HepG2 (cell line): ENCODE measurements at regions not wholly inside any gene's neighbourhood (a gene's known extent, or its start where the extent isn't known, plus 50 kb on each side); places are given as distances from the start of the nearest gene placed in this dataset.

Experiments
- ATAC-seq: fragments of 200-7000 bp; cut with Tn5 transposase; 3 replicates; pipeline ENCODE4 v1.9.1; 2020; ENCODE audit warnings: mild to moderate bottlenecking, moderate library complexity
- BruUV-seq: library from RNA; stranded (reverse); fragments of 400-500 nt; replicated peaks from 2 replicates; lab custom pipeline; 2021; lab: Mats Ljungman, UMichigan
- CTCF ChIA-PET: fragments of 300-600 bp; formaldehyde crosslinking; extraction: SDS; loops from one replicate; lab custom pipeline; 2021; ENCODE audit warnings: low total read pairs, inconsistent platforms, low intra/inter-chr PET ratio; lab: Yijun Ruan, JAX
- POLR2A ChIA-PET: fragments of 350-600 bp; sonication (Branson Sonifier 250); formaldehyde crosslinking; loops from one replicate; lab custom pipeline; 2020; ENCODE audit warnings: antibody characterized with exemption, inconsistent platforms; lab: Yijun Ruan, JAX
- DNase-seq: peaks from one replicate; pipeline ENCODE4 v3.0.0-alpha.2; 2015; ENCODE audit warnings: low spot score
- FAIRE-seq: peaks from 3 replicates; lab custom pipeline; 2011; peaks lifted over from hg19 to GRCh38; lab: Jason Lieb, UNC
- H2AFZ ChIP-seq: one replicate; pipeline ENCODE4 v1.6.1; 2011; ENCODE audit warnings: low read length, inconsistent platforms
- H3K27ac ChIP-seq: fragments of 300-600 bp; 3 replicates; pipeline ENCODE4 v1.8.0; 2011; ENCODE audit warnings: mixed run types, mild to moderate bottlenecking, mixed read lengths, low read length, inconsistent platforms; ENCODE audit not compliant: insufficient read depth; ENCODE audit errors: extremely low read length
- H3K27me3 ChIP-seq, 2 experiments: fragments of 200-600 bp in 1 of 2; 2 replicates in 1 of 2; 3 replicates in 1 of 2; pipeline versions ENCODE4 v1.6.0 to v1.8.0; 2011; ENCODE audit warnings: low read length in 2 of 2, mild to moderate bottlenecking in 2 of 2, moderate library complexity in 2 of 2, inconsistent platforms in 1 of 2; ENCODE audit not compliant: insufficient read depth in 2 of 2, control insufficient read depth in 1 of 2
- H3K36me3 ChIP-seq, 2 experiments: fragments of 200-600 bp in 1 of 2; replicated peaks in 1 of 2; 2 replicates in 1 of 2; 3 replicates in 1 of 2; pipeline versions ENCODE4 v1.5.1 to v1.8.0; 2011; ENCODE audit warnings: low read length in 2 of 2, inconsistent platforms in 1 of 2; ENCODE audit not compliant: insufficient read depth in 2 of 2, control insufficient read depth in 1 of 2
- H3K4me1 ChIP-seq: 2 replicates; pipeline ENCODE4 v1.5.1; 2012; ENCODE audit warnings: low read length, inconsistent platforms; ENCODE audit not compliant: insufficient read depth
- H3K4me2 ChIP-seq: 2 replicates; pipeline ENCODE4 v1.6.0; 2011; ENCODE audit warnings: low read depth, low read length, inconsistent platforms
- H3K4me3 ChIP-seq, 3 experiments: fragments of 200-600 bp in 1 of 3; sonication (generic), shearing (Covaris generic) in 1 of 3; replicated peaks in 1 of 3; 2 replicates each; pipeline ENCODE4 v1.5.1; 2011 to 2016; ENCODE audit warnings: low read length in 3 of 3, inconsistent platforms in 2 of 3, low read depth in 2 of 3, mild to moderate bottlenecking in 2 of 3, control low read depth in 1 of 3, mixed read lengths in 1 of 3; ENCODE audit not compliant: insufficient read depth in 1 of 3
- H3K79me2 ChIP-seq: one replicate; pipeline ENCODE4 v1.6.1; 2011; ENCODE audit warnings: low read length, inconsistent platforms; ENCODE audit not compliant: insufficient read depth
- H3K9ac ChIP-seq: 2 replicates; pipeline ENCODE4 v1.6.0; 2011; ENCODE audit warnings: mild to moderate bottlenecking, low read depth, low read length, inconsistent platforms; ENCODE audit not compliant: insufficient read depth
- H3K9me3 ChIP-seq: 2 replicates; pipeline ENCODE4 v1.5.1; 2012; ENCODE audit warnings: mild to moderate bottlenecking, low read length
- H4K20me1 ChIP-seq: 2 replicates; pipeline ENCODE4 v1.6.0; 2011; ENCODE audit warnings: inconsistent platforms, mild to moderate bottlenecking, low read length, moderate library complexity; ENCODE audit not compliant: insufficient read depth
- AGO2 ChIP-seq: fragments of 200-400 bp; formaldehyde crosslinking; optimal IDR thresholded peaks from 2 replicates; pipeline ENCODE3; 2017; ENCODE audit warnings: mild to moderate bottlenecking, low read depth, low read length, moderate library complexity
- ISX ChIP-seq: sonication (generic); formaldehyde crosslinking; conservative IDR thresholded peaks from 2 replicates; pipeline ENCODE4 v1.5.0; 2020; ENCODE audit warnings: missing genetic modification reagents
- KLF11 ChIP-seq: IDR thresholded peaks from 2 replicates; pipeline ENCODE4 v1.6.1; 2016; ENCODE audit warnings: missing compliant biosample characterization
- NCOA5 ChIP-seq: sonication (generic); formaldehyde crosslinking; IDR thresholded peaks from 2 replicates; pipeline ENCODE4 v1.4.0; 2020; ENCODE audit warnings: missing genetic modification reagents
- RBFOX2 ChIP-seq: fragments of 200-400 bp; formaldehyde crosslinking; IDR thresholded peaks from 2 replicates; pipeline ENCODE4 v1.6.1; 2017; ENCODE audit warnings: low read depth, mild to moderate bottlenecking, low read length
- SSRP1 ChIP-seq: IDR thresholded peaks from 2 replicates; pipeline ENCODE4 v1.6.1; 2016; ENCODE audit warnings: control low read depth
- ZNF44 ChIP-seq: sonication (generic); formaldehyde crosslinking; IDR thresholded peaks from 2 replicates; pipeline ENCODE4 v1.5.1; 2020; ENCODE audit warnings: mild to moderate bottlenecking, missing genetic modification reagents
- ZNF660 ChIP-seq: sonication (generic); formaldehyde crosslinking; IDR thresholded peaks from 2 replicates; pipeline ENCODE4 v1.5.1; 2020; ENCODE audit warnings: mild to moderate bottlenecking, low read depth, missing genetic modification reagents, borderline replicate concordance
- ZNF766 ChIP-seq: sonication (generic); formaldehyde crosslinking; IDR thresholded peaks from 2 replicates; pipeline ENCODE4 v1.5.0; 2020; ENCODE audit warnings: missing genetic modification reagents, borderline replicate concordance
- ZNF773 ChIP-seq: sonication (generic); formaldehyde crosslinking; IDR thresholded peaks from 2 replicates; pipeline ENCODE4 v1.4.0; 2020; ENCODE audit warnings: missing genetic modification reagents, borderline replicate concordance
- ZNF780A ChIP-seq: sonication (generic); formaldehyde crosslinking; IDR thresholded peaks from 2 replicates; pipeline ENCODE4 v1.8.0; 2022; ENCODE audit warnings: mild to moderate bottlenecking, missing genetic modification reagents, moderate library complexity
- ZNF790 ChIP-seq: sonication (generic); formaldehyde crosslinking; IDR thresholded peaks from 2 replicates; pipeline ENCODE4 v1.8.0; 2022; ENCODE audit warnings: missing genetic modification reagents, mild to moderate bottlenecking, borderline replicate concordance
- WGBS: methylation state at CpG from one replicate; pipeline ENCODE4 v1.1.6; 2017; ENCODE audit warnings: low lambda C conversion rate; 5-methylcytosine and 5-hydroxymethylcytosine counted together
- in situ Hi-C: cut with HindIII; loops from 2 replicates; pipeline ENCODE4 v1.10.0; 2017; ENCODE audit warnings: low pct_unique_long_range_greater_than_20kb; ENCODE audit not compliant: extremely low pct_ligation_motif_present
- intact Hi-C: fragments of 100-400 bp; cut with micrococcal nuclease; formaldehyde crosslinking; loops from one replicate; pipeline ENCODE4 v1.10.0; 2022; ENCODE audit not compliant: unreplicated experiment
- TF ChIP-seq, protein P1 (sequence below): sonication (generic); formaldehyde crosslinking; IDR thresholded peaks from 2 replicates; pipeline ENCODE4 v1.4.0; 2020; ENCODE audit warnings: missing genetic modification reagents, mild to moderate bottlenecking, borderline replicate concordance
- TF ChIP-seq, protein P2 (sequence below): sonication (generic); formaldehyde crosslinking; IDR thresholded peaks from 2 replicates; pipeline ENCODE4 v1.4.0; 2020; ENCODE audit warnings: mild to moderate bottlenecking, missing genetic modification reagents
- TF ChIP-seq, protein P3 (sequence below): IDR thresholded peaks from 2 replicates; pipeline ENCODE4 v1.6.1; 2016; ENCODE audit warnings: low read depth
- TF ChIP-seq, protein P4 (sequence below): IDR thresholded peaks from 2 replicates; pipeline ENCODE4 v1.6.1; 2016; ENCODE audit warnings: control low read depth
- TF ChIP-seq, protein P5 (sequence below): IDR thresholded peaks from 2 replicates; pipeline ENCODE4 v1.6.1; 2016

DNA sequence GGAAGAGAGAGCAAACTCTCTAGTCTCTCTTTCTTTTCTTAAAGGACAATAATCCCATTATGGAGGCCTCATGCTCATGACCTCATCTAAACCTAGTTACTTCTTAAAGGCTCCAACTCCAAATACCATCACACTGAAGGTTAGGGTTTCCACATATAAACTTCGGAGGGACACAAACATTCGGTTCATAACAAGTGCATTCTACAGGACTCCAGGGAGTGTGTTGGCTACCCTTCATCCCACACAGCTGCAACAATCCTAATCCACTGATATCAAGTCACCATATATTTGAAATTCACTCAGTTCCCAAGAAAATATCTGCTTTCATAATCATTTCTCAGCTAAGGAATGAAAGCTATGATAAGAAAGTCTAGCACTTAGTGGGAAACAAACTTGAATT, 265.9 kb upstream of the PLEKHG7 start:
- intact Hi-C loops (no loop called here), in situ Hi-C loops (no loop called here)
- H3K4me2 ChIP-seq = no peak overlapping the region
- TF ChIP-seq, protein P1, sequence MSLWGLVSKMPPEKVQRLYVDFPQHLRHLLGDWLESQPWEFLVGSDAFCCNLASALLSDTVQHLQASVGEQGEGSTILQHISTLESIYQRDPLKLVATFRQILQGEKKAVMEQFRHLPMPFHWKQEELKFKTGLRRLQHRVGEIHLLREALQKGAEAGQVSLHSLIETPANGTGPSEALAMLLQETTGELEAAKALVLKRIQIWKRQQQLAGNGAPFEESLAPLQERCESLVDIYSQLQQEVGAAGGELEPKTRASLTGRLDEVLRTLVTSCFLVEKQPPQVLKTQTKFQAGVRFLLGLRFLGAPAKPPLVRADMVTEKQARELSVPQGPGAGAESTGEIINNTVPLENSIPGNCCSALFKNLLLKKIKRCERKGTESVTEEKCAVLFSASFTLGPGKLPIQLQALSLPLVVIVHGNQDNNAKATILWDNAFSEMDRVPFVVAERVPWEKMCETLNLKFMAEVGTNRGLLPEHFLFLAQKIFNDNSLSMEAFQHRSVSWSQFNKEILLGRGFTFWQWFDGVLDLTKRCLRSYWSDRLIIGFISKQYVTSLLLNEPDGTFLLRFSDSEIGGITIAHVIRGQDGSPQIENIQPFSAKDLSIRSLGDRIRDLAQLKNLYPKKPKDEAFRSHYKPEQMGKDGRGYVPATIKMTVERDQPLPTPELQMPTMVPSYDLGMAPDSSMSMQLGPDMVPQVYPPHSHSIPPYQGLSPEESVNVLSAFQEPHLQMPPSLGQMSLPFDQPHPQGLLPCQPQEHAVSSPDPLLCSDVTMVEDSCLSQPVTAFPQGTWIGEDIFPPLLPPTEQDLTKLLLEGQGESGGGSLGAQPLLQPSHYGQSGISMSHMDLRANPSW (CRISPR knock-in tag) = no peak
- TF ChIP-seq RBFOX2 = no peak
- TF ChIP-seq, protein P2, sequence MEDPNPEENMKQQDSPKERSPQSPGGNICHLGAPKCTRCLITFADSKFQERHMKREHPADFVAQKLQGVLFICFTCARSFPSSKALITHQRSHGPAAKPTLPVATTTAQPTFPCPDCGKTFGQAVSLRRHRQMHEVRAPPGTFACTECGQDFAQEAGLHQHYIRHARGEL (CRISPR knock-in tag) = no peak
- TF ChIP-seq, protein P3, sequence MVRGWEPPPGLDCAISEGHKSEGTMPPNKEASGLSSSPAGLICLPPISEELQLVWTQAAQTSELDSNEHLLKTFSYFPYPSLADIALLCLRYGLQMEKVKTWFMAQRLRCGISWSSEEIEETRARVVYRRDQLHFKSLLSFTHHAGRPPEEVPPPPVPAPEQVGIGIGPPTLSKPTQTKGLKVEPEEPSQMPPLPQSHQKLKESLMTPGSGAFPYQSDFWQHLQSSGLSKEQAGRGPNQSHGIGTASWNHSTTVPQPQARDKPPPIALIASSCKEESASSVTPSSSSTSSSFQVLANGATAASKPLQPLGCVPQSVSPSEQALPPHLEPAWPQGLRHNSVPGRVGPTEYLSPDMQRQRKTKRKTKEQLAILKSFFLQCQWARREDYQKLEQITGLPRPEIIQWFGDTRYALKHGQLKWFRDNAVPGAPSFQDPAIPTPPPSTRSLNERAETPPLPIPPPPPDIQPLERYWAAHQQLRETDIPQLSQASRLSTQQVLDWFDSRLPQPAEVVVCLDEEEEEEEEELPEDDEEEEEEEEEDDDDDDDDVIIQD (CRISPR knock-in tag) = no peak
- TF ChIP-seq ZNF773 = no peak
- TF ChIP-seq AGO2 = no peak
- TF ChIP-seq, protein P4, sequence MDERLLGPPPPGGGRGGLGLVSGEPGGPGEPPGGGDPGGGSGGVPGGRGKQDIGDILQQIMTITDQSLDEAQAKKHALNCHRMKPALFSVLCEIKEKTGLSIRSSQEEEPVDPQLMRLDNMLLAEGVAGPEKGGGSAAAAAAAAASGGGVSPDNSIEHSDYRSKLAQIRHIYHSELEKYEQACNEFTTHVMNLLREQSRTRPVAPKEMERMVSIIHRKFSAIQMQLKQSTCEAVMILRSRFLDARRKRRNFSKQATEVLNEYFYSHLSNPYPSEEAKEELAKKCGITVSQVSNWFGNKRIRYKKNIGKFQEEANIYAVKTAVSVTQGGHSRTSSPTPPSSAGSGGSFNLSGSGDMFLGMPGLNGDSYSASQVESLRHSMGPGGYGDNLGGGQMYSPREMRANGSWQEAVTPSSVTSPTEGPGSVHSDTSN (CRISPR knock-in tag) = no peak
- no peak for TF ChIP-seq ZNF660 (CRISPR knock-in tag)
- TF ChIP-seq ISX (CRISPR knock-in tag) = no peak
- no peak for TF ChIP-seq ZNF766 (CRISPR knock-in tag)
- TF ChIP-seq NCOA5 = no peak
- no peak for TF ChIP-seq KLF11 (CRISPR knock-in tag)
- TF ChIP-seq SSRP1 (CRISPR knock-in tag) = no peak
- TF ChIP-seq, protein P5, sequence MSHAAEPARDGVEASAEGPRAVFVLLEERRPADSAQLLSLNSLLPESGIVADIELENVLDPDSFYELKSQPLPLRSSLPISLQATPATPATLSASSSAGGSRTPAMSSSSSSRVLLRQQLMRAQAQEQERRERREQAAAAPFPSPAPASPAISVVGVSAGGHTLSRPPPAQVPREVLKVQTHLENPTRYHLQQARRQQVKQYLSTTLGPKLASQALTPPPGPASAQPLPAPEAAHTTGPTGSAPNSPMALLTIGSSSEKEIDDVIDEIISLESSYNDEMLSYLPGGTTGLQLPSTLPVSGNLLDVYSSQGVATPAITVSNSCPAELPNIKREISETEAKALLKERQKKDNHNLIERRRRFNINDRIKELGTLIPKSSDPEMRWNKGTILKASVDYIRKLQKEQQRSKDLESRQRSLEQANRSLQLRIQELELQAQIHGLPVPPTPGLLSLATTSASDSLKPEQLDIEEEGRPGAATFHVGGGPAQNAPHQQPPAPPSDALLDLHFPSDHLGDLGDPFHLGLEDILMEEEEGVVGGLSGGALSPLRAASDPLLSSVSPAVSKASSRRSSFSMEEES (CRISPR knock-in tag) = no peak
- TF ChIP-seq ZNF790 (CRISPR knock-in tag) = no peak
- no peak for TF ChIP-seq ZNF780A (CRISPR knock-in tag)
- no peak for TF ChIP-seq ZNF44 (CRISPR knock-in tag)
- H4K20me1 ChIP-seq = no peaks in the 10 kb centered on the region
- H2AFZ ChIP-seq = no peak overlapping the region
- no peaks in the 10 kb centered on the region for H3K9me3 ChIP-seq
- no peaks in the 10 kb centered on the region for H3K27me3 ChIP-seq
- ATAC-seq = no peak
- H3K4me3 ChIP-seq = no peak overlapping the region
- DNase-seq = no peak
- WGBS = 0% methylated on average over 2 of the region's 2 CpGs
- no peaks in the 10 kb centered on the region for H3K36me3 ChIP-seq
- POLR2A ChIA-PET = no interaction called here
- CTCF ChIA-PET = no interaction called here
- no peaks in the 10 kb centered on the region for H3K4me1 ChIP-seq
- no peak for FAIRE-seq
- H3K9ac ChIP-seq = no peak overlapping the region
- no TSS peak for BruUV-seq
- H3K27ac ChIP-seq = no peak overlapping the region
- no peaks in the 10 kb centered on the region for H3K79me2 ChIP-seq
